MM.1S (cell line): ENCODE measurements at regions not wholly inside any gene's neighbourhood (a gene's known extent, or its start where the extent isn't known, plus 50 kb on each side); places are given as distances from the start of the nearest gene placed in this dataset.

ENCODE experiments used
- DNase-seq: peaks from one replicate; pipeline ENCODE4 v3.0.0-alpha.2; 2015
- H2AFZ ChIP-seq: fragments of 300-600 bp; sonication (generic); 2 replicates; pipeline ENCODE4 v1.6.0; 2016; ENCODE audit warnings: antibody characterized with exemption, low read length
- H3F3A ChIP-seq: fragments of 300-600 bp; sonication (generic); 2 replicates; pipeline ENCODE4 v1.6.1; 2016; ENCODE audit warnings: mild to moderate bottlenecking, antibody characterized with exemption, low read length, moderate library complexity, mixed read lengths; ENCODE audit not compliant: insufficient read depth
- H3K27ac ChIP-seq: fragments of 300-600 bp; sonication (generic); 2 replicates; pipeline ENCODE4 v1.5.1; 2016; ENCODE audit warnings: mild to moderate bottlenecking, low read length
- H3K27me3 ChIP-seq: fragments of 300-600 bp; sonication (generic); replicated peaks from 2 replicates; pipeline ENCODE4 v1.6.0; 2016; ENCODE audit warnings: low read length; ENCODE audit not compliant: insufficient read depth
- H3K36me3 ChIP-seq: fragments of 300-600 bp; sonication (generic); replicated peaks from 2 replicates; pipeline ENCODE4 v1.6.1; 2016; ENCODE audit warnings: mild to moderate bottlenecking, low read length, mixed read lengths; ENCODE audit not compliant: insufficient read depth
- H3K4me1 ChIP-seq: fragments of 300-600 bp; sonication (generic); 2 replicates; pipeline ENCODE4 v1.6.1; 2016; ENCODE audit warnings: low read length, mixed read lengths
- H3K4me2 ChIP-seq: fragments of 300-600 bp; sonication (generic); 2 replicates; pipeline ENCODE4 v1.6.0; 2016; ENCODE audit warnings: low read depth, low read length
- H3K4me3 ChIP-seq: fragments of 300-600 bp; sonication (generic); 2 replicates; pipeline ENCODE4 v1.5.1; 2016; ENCODE audit warnings: low read length, mixed read lengths
- H3K79me2 ChIP-seq: fragments of 300-600 bp; sonication (generic); 2 replicates; pipeline ENCODE4 v1.6.1; 2016; ENCODE audit warnings: mixed run types, low read length, mixed read lengths
- H3K9ac ChIP-seq: fragments of 300-600 bp; sonication (generic); 2 replicates; pipeline ENCODE4 v1.6.1; 2016; ENCODE audit warnings: low read length, mixed read lengths
- H3K9me2 ChIP-seq: fragments of 300-600 bp; sonication (generic); replicated peaks from 2 replicates; pipeline ENCODE4 v1.6.1; 2016; ENCODE audit warnings: mild to moderate bottlenecking, low read length, mixed read lengths; ENCODE audit not compliant: insufficient read depth
- H3K9me3 ChIP-seq: fragments of 300-600 bp; sonication (generic); replicated peaks from 2 replicates; pipeline ENCODE4 v1.6.1; 2016; ENCODE audit warnings: mild to moderate bottlenecking, low read length, mixed read lengths; ENCODE audit not compliant: insufficient read depth
- H4K20me1 ChIP-seq: fragments of 300-600 bp; sonication (generic); 2 replicates; pipeline ENCODE4 v1.6.1; 2016; ENCODE audit warnings: mild to moderate bottlenecking, low read length, moderate library complexity, mixed read lengths; ENCODE audit not compliant: insufficient read depth
- CTCF ChIP-seq: fragments of 300-600 bp; sonication (generic); IDR thresholded peaks from 2 replicates; pipeline ENCODE4 v1.5.1; 2016; ENCODE audit warnings: antibody characterized with exemption, low read length, mixed read lengths
- EZH2 ChIP-seq: fragments of 300-600 bp; sonication (generic); optimal IDR thresholded peaks from 2 replicates; pipeline ENCODE3; 2017; ENCODE audit warnings: low read depth, mild to moderate bottlenecking, antibody characterized with exemption, low read length, mixed read lengths
- EZH2phosphoT487 ChIP-seq: fragments of 300-600 bp; sonication (generic); IDR thresholded peaks from 2 replicates; pipeline ENCODE4 v1.6.1; 2018; ENCODE audit warnings: antibody characterized with exemption, low read length

GRCh38 chr2:33929467-33929866 is 330.4 kb upstream of the FAM98A start:
- Histone ChIP-seq H3K27me3 (0 out of 2 replicates have a peak, but pooled peaks cover 18% of the 10 kb centered on the region), H3K4me2 (peak overlapping the region; percentile 44), H3K4me1 (peaks cover 42% of the 10 kb centered on the region), H4K20me1 (no peaks in the 10 kb centered on the region), H3K79me2 (no peaks in the 10 kb centered on the region), H3K9me3 (no peaks in the 10 kb centered on the region), H3F3A (0 out of 2 replicates have a peak, but pooled peaks cover 6% of the 10 kb centered on the region), H3K9ac (no peak overlapping the region), H3K27ac (peak overlapping the region; percentile 54; the same call in 1 of the 2 replicates), H3K9me2 (no peaks in the 10 kb centered on the region), H3K36me3 (no peaks in the 10 kb centered on the region), H3K4me3 (no peak overlapping the region), H2AFZ (no peak overlapping the region)
- DNase-seq: peak; percentile 93
- TF ChIP-seq EZH2phosphoT487 (no peak), CTCF (no peak), EZH2 (no peak)

- Histone ChIP-seq H3K4me1 (peaks cover 42% of the 10 kb centered on the region), H3K79me2 (no peaks in the 10 kb centered on the region), H3K36me3 (no peaks in the 10 kb centered on the region), H3K9me3 (no peaks in the 10 kb centered on the region), H4K20me1 (no peaks in the 10 kb centered on the region), H2AFZ (no peak overlapping the region), H3K27me3 (0 out of 2 replicates have a peak, but pooled peaks cover 18% of the 10 kb centered on the region), H3K27ac (no peak overlapping the region), H3K4me3 (no peak overlapping the region), H3K9me2 (no peaks in the 10 kb centered on the region), H3F3A (0 out of 2 replicates have a peak, but pooled peaks cover 6% of the 10 kb centered on the region), H3K4me2 (no peak overlapping the region), H3K9ac (no peak overlapping the region)
- TF ChIP-seq EZH2phosphoT487 (no peak), EZH2 (no peak), CTCF (no peak)
- no peak for DNase-seq
These were observed 328.7 kb upstream of the FAM98A start for GRCh38 chr2:33927756-33928155.

- Histone ChIP-seq H3K27ac (no peak overlapping the region), H3F3A (0 out of 2 replicates have a peak, but pooled peaks cover 6% of the 10 kb centered on the region), H3K79me2 (no peaks in the 10 kb centered on the region), H3K36me3 (no peaks in the 10 kb centered on the region), H3K9ac (no peak overlapping the region), H3K27me3 (no peaks in the 10 kb centered on the region), H4K20me1 (no peaks in the 10 kb centered on the region), H2AFZ (no peak overlapping the region), H3K9me3 (no peaks in the 10 kb centered on the region), H3K4me2 (no peak overlapping the region), H3K9me2 (no peaks in the 10 kb centered on the region), H3K4me1 (peaks cover 25% of the 10 kb centered on the region), H3K4me3 (no peak overlapping the region)
- no peak for TF ChIP-seq CTCF
- TF ChIP-seq EZH2: no peak
- no peak for TF ChIP-seq EZH2phosphoT487
- DNase-seq: no peak
These were observed 326.2 kb upstream of the FAM98A start for GRCh38 chr2:33925311-33925710.
